ENCODE measurements at regions not wholly inside any gene's neighbourhood (a gene's known extent, or its start where the extent isn't known, plus 50 kb on each side); places are given as distances from the start of the nearest gene placed in this dataset.
A peak's percentile ranks its signal among the peaks of the same experiment; 100 is the strongest.
"Not testable (repeated sequence)": the region's sequence is repeated elsewhere in the genome, so short reads cannot be mapped to it uniquely, and the experiment has no call there.

DNA sequence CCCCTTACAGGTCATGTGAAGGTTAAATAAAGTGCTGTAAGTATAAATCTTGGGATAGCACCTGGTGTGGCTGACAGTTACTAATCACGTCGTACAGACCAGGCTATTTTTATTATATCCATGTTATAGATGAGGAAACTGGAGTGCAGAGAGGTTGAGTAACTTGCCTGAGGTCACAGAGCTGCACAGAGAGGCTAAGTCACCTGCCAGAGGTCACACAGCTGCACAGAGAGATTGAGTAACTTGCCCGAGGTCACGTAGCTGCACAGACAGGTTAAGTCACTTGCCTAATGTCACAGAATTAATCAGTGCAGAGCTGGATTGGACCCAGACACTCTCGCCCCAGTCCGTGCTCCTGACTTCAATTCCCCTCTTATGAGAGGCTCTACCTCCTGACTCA is 171.5 kb downstream of the NUP210 start:
- no peak for DNase-seq (ENCODE audit: low spot score)

GRCh38 chr3:13245615-13245978 is 172.4 kb upstream of the IQSEC1 start:
- DNase-seq (ENCODE audit: low spot score) = no peak

GRCh38 chr3:13243586-13243985 is 170.4 kb upstream of the IQSEC1 start:
- no peak for DNase-seq (ENCODE audit: low spot score)

- DNase-seq (ENCODE audit: low spot score) = no peak
Measured at GRCh38 chr3:13242364-13242737, 169.1 kb upstream of the IQSEC1 start.

- no peak for DNase-seq (ENCODE audit: low spot score)
Measured at GRCh38 chr3:13241621-13242363, 168.6 kb upstream of the IQSEC1 start.

DNA sequence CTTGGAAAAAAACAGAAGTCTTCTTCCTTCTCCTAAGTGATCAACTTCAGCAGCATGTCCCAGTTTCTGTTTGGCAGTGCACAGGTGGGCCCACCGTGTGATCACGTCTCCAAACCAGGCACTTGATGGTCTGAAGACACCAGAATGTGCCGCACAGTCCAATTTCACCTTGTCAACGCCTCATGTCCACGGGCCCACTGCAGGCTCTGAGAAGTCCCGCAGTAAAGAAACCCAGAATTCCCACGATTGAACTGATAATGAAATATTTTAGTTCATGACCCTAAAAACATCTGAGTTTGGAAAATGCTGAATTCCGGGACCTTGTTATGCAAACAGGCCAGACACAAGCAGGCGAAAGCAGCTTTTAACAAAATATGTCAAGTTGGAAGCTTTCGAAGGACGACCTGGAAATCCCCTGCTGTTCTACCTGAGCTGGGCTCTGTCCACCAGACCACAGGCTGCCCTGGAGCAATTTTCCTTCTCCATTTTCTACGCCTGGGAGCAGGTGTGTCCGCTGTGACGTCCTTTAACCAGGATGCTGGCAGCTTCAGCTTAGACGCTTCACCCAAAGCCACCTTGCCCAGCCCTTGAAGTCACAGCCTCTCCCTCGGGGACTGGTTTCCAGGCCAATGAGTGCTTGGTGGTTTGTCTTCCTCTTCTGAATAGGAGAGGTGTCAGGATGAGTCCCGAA is 167.8 kb upstream of the IQSEC1 start:
- no peak for DNase-seq (ENCODE audit: low spot score)

GRCh38 chr3:13239467-13239760 is 166.2 kb upstream of the IQSEC1 start:
- DNase-seq (ENCODE audit: low spot score) = no peak

- DNase-seq (ENCODE audit: low spot score) = no peak
Measured at GRCh38 chr3:13238687-13239466, 165.6 kb upstream of the IQSEC1 start.

GRCh38 chr3:13237776-13238490 is 164.7 kb upstream of the IQSEC1 start:
- DNase-seq (ENCODE audit: low spot score) = no peak

DNA sequence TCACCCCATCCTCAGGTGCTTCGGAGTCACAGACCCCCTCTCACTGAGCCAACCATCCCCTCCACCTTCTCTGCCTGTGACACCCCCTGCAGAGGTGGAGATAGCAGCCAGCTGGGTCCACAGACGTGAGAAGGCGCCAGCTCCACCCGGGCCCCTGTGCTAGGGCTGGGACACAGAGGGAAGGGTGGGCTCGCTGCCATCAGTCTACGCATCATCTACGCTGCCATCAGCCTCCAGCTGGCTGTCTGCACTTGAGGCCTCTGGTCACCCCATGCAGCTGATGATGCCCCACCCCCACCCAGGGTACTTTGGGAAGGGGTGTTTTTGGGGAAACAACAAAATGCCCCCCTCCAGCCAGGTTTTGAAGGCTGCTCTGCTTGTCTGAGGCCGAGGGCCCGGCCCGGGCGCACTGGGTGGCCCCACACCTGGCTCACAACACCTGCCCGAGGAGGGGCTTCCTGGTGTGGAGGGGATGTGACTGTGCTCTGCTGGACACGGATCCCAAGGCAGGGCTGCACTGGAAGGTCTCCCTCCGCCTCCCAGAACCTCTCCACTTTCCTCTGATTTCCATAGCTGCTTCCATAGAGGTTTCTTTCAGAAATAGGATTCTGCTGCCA is 163.4 kb upstream of the IQSEC1 start:
- no peak for DNase-seq (ENCODE audit: low spot score)

DNA sequence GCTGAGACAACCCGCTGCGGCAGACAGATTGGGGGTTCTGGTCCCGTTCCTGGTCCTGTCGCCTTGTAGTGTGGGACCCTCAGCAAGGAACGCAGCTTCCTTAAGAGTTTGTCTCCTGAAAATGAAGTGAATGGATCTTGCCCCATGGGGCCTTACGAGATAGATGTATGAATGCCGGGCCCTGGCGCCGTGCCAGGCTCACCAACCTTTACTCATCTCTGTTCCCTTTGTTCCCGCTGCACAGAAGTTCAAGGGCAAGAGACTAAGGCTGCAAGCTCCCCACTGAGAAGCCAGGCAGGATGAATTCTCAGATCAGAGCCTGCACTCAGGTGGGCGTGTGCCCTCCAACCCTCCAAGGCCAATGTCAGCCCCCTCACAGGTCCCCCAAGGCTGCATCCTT is 162.7 kb upstream of the IQSEC1 start:
- no peak for DNase-seq (ENCODE audit: low spot score)

DNA sequence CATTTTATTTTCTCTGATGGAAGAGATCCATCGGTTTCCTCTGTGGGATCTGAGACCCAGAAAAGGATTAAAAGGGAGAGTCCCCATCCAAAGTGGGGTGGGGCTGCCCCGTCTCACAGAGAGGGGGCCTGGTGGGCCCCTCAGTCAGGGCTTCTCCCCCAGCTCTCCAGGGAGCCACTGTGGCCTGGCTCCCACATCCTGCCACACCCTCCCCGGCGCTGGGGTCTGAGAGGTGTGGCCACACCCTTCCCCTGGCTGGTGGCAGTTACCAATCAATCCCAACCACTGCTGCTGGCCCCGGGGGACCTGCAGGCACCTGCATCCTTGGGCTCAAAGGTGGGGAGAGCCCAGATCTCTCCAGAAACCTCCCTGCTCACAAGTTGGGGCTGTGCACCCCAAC is 161.8 kb upstream of the IQSEC1 start:
- peak; percentile 16 for DNase-seq (ENCODE audit: low spot score)

- no peak for DNase-seq (ENCODE audit: low spot score)
Measured at GRCh38 chr3:13234666-13235065, 161.4 kb upstream of the IQSEC1 start.

DNA sequence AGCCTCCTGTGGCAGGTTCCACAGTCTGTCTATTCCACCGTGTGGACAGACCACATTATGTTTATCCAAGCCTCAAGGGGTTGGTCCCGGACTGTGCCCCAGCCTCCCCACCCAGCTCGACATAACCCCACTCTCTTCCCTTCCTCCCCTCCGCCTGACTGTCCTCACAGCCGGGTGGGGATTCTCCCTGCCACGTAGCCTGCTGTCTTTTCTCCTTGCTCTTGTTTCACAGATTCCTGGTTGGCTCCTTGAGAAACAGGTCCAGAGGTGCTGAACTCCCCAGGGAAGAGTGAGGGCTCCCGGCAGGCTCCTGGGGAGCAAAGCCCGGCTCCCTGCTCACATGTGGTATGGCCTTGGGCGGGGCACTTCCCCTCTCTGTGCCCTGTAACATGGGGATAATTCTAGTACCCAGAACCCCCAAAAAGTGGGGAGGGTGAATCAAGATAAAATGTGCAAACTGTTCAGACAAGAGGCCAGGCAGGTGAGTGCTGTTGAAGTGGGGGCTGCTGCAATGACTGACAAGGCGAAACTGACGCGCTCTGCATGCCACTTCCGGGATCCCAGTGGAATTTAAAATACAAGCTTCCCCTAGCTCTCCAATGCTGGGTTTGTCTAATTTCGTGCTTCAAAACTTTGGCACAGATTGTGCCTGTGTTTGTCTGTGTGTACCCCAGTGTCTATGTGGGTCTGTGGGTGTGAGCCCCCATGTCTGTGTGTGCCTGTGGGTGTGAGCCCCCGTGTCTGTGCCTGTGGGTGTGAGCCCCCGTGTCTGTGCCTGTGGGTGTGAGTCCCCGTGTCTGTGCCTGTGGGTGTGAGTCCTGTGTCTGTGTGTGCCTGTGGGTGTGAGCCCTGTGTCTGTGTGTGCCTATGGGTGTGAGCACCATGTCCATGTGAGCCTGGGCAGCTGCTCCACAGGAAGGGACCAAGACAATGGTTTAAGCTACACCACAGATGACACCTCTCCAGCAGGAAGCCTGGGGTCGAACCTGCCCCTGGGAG is 160.6 kb upstream of the IQSEC1 start:
- DNase-seq (ENCODE audit: low spot score) = no peak

DNA sequence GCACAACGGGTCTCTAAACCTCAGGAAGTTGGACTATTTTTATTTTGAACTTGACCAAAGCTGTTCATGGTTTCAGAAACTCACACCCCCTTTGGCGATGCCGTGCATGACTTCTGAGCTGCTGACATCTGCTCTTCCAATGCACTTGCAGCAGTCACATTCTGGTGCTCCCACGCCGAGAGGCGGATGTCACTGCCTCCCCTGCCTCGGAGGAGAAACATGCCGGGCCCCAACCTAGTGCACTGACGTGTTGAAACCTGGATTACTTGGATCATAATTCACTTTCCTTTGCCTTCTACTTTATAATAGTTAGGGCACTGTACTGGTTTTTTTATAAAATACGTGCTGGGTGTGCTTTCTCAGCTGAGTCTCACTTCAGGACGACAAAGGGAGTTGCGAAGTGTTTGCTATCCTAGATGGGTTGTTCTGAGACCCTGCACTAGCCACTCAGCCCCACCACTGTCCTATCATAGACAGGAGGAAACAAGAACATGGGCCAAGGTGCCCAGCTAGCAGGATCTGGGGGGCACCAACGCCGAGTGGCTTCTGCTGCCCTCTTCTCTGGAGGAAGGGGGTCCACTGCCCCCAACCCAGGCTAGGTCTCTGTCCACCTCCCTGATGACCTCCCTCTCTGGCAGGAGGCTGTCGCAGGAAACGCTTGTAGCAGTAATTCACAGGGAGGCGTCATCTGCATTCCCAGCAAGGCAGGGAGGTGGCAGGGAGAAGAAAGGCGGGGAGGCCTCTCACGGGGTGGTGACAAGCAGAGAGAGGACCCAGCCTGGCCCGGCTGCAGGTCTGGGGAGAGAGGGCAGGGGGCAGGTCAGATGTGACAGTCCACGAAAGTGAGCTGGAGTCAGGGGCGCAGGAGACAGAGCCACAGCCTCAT is 158.8 kb upstream of the IQSEC1 start:
- no peak for DNase-seq (ENCODE audit: low spot score)

DNA sequence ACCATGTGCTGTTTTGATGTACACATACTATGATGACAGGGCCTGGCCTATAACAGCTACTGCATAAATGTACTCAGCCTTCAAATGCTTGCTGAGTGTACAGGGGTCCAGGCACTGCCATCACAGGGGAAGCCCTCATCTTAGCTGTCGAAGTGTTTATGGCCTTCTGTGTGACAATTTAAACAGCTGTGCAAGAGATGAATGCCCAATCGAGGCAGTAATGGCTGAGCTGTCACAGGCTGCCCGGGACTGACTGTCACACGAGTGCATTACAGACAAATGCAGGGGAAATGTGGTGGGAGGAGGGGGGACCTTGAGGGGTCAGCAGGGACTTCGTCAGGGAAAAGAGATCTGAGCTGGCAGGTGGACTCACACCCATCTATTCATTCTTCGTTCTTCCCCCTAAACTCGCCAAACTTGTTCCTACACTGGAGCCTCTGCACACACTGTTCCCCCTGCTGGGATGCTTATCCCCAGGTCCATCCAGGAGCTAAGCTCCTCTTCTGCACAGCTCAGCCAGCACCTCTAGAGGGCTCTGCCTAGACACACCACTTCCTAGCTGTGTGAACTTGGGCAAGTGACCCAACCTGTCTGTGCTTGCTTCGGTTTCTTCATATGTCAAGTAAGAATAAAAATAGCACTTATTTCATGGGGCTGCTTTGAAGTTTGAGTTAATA is 156.2 kb upstream of the IQSEC1 start:
- DNase-seq (ENCODE audit: low spot score) = peak; percentile 61

- no peak for DNase-seq (ENCODE audit: low spot score)
Measured at GRCh38 chr3:13228584-13228983, 155.4 kb upstream of the IQSEC1 start.

- not testable (repeated sequence) for DNase-seq (ENCODE audit: low spot score)
Measured at GRCh38 chr3:13228169-13228568, 154.9 kb upstream of the IQSEC1 start.
